ENCODE measurements at regions not wholly inside any gene's neighbourhood (a gene's known extent, or its start where the extent isn't known, plus 50 kb on each side); places are given as distances from the start of the nearest gene placed in this dataset.
A peak's percentile ranks its signal among the peaks of the same experiment; 100 is the strongest.
"Not testable (repeated sequence)": the region's sequence is repeated elsewhere in the genome, so short reads cannot be mapped to it uniquely, and the experiment has no call there.

DNA sequence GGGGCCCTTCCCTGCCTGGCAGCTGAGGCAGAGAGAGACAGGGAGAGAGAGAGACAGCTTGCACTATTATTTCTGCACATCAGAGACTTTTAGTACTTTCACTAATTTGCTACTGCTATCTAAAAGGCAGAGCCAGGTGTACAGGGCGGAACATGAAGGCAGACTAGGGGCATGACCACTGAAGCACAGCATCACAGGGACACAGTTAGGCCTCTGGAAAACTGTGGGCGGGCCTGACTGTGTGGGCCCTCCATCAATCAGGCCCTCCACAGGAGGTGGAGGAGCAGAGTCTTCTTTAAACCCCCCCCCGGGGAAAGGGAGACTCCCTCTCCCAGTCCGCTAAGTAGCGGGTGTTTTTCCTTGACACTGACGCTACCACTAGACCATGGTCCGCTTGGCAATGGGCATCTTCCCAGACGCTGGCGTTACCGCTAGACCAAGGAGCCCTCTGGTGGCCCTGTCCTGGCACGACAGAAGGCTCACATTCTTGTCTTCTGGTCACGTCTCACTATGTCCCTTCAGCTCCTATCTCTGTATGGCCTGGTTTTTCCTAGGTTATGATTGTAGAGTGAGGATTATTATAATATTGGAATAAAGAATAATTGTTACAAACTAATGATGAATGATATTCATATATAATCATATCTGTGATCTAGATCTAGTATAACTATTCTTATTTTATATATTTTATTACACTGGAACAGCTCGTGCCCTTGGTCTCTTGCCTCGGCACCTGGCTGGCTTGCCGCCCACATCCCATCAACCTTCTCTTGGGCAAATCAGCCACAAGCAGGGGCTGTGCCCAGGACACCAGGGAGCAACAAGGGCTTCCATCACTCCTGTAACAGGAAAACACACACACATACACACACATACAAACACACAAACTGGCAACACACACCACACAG is 60.7 kb upstream of the PPP2R2D start:
- not testable (repeated sequence) for H3K27ac ChIP-seq (ENCODE audit: insufficient read length, low read depth, low read length); H2BK120ac ChIP-seq (ENCODE audit: low read depth, low read length, poor library complexity, severe bottlenecking); H3K9ac ChIP-seq (ENCODE audit: extremely low read depth, insufficient read length, low read length); H3K79me2 ChIP-seq (ENCODE audit: insufficient read depth, low read length); H2BK20ac ChIP-seq (ENCODE audit: low read depth, low read length, poor library complexity, severe bottlenecking); H3K36me3 Mint-ChIP-seq (ENCODE audit: insufficient read depth in 1 of 3, low read depth in 3 of 3); H2BK15ac ChIP-seq (ENCODE audit: low read depth, low read length); H3K14ac ChIP-seq (ENCODE audit: insufficient read depth, low read length); H3K56ac ChIP-seq (ENCODE audit: insufficient read length, low read depth, low read length); H3K23me2 ChIP-seq (ENCODE audit: insufficient read length, low read depth, low read length, poor library complexity, severe bottlenecking); H3K4me3 Mint-ChIP-seq; H3K27ac Mint-ChIP-seq; H3K4me1 ChIP-seq (ENCODE audit: insufficient read depth, low read length); H4K20me1 ChIP-seq (ENCODE audit: control insufficient read depth, insufficient read depth, insufficient read length); H3K27me3 ChIP-seq (ENCODE audit: insufficient read depth, low read length); H2BK12ac ChIP-seq (ENCODE audit: insufficient read length, low read depth, low read length); H3K9me3 ChIP-seq (ENCODE audit: control insufficient read depth, low read depth, low read length); H3K79me1 ChIP-seq (ENCODE audit: insufficient read depth, low read depth, low read length, poor library complexity, severe bottlenecking); H3K4me1 Mint-ChIP-seq; H3K18ac ChIP-seq (ENCODE audit: insufficient read length, low read depth, low read length); H2AK5ac ChIP-seq (ENCODE audit: insufficient read length, low read length); H3T11ph ChIP-seq (ENCODE audit: low read length); H4K91ac ChIP-seq (ENCODE audit: insufficient read length, low read depth, low read length); H3K9me3 Mint-ChIP-seq; H3K4ac ChIP-seq (ENCODE audit: low read depth, low read length); H2AFZ ChIP-seq (ENCODE audit: low read length); H2BK5ac ChIP-seq (ENCODE audit: insufficient read length, low read length); H4K8ac ChIP-seq (replicated peaks; ENCODE audit: insufficient read length, low read depth, low read length); H3K27me3 Mint-ChIP-seq (ENCODE audit: low read depth); H3K4me2 ChIP-seq (ENCODE audit: insufficient read depth, insufficient read length, low read length); H3K23ac ChIP-seq (ENCODE audit: insufficient read length, low read depth, low read length)
- peak; percentile 61 for DNase-seq
- TF ChIP-seq, protein P1, sequence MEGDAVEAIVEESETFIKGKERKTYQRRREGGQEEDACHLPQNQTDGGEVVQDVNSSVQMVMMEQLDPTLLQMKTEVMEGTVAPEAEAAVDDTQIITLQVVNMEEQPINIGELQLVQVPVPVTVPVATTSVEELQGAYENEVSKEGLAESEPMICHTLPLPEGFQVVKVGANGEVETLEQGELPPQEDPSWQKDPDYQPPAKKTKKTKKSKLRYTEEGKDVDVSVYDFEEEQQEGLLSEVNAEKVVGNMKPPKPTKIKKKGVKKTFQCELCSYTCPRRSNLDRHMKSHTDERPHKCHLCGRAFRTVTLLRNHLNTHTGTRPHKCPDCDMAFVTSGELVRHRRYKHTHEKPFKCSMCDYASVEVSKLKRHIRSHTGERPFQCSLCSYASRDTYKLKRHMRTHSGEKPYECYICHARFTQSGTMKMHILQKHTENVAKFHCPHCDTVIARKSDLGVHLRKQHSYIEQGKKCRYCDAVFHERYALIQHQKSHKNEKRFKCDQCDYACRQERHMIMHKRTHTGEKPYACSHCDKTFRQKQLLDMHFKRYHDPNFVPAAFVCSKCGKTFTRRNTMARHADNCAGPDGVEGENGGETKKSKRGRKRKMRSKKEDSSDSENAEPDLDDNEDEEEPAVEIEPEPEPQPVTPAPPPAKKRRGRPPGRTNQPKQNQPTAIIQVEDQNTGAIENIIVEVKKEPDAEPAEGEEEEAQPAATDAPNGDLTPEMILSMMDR (conservative IDR thresholded peaks at IDR 0.05): peak; percentile 81
- H4K5ac ChIP-seq (ENCODE audit: insufficient read length, low read depth, low read length): peak overlapping the region; percentile 11
- WGBS (ENCODE audit: extremely low coverage, insufficient read length, low lambda C conversion rate): no CpG with 5 or more reads among the region's 15 CpGs
